HUES64 (cell line): ENCODE measurements at regions not wholly inside any gene's neighbourhood (a gene's known extent, or its start where the extent isn't known, plus 50 kb on each side); places are given as distances from the start of the nearest gene placed in this dataset.

Experiments used
- H3K27ac ChIP-seq: 2 replicates; pipeline ENCODE4 v1.7.0; 2013; ENCODE audit warnings: low read depth, low read length, inconsistent platforms
- H3K27me3 ChIP-seq: 2 replicates; pipeline ENCODE4 v1.6.1; 2013; ENCODE audit warnings: mild to moderate bottlenecking, low read length; ENCODE audit not compliant: insufficient read depth
- H3K36me3 ChIP-seq: 2 replicates; pipeline ENCODE4 v1.6.1; 2013; ENCODE audit warnings: mild to moderate bottlenecking, low read length; ENCODE audit not compliant: insufficient read depth
- H3K4me1 ChIP-seq: 2 replicates; pipeline ENCODE4 v1.6.1; 2013; ENCODE audit warnings: mild to moderate bottlenecking, low read length, moderate library complexity; ENCODE audit not compliant: insufficient read depth
- H3K4me3 ChIP-seq: 2 replicates; pipeline ENCODE4 v1.5.1; 2013; ENCODE audit warnings: mild to moderate bottlenecking, low read length, moderate library complexity
- H3K9ac ChIP-seq: 2 replicates; pipeline ENCODE4 v1.6.1; 2013; ENCODE audit warnings: mild to moderate bottlenecking, low read depth, low read length
- H3K9me3 ChIP-seq: 2 replicates; pipeline ENCODE4 v1.6.1; 2013; ENCODE audit warnings: low read depth, low read length; ENCODE audit not compliant: insufficient read depth
- WGBS: fragments of 150-250, 120-280 bp; methylation state at CpG from one replicate; pipeline ENCODE4 v1.1.7; 2013; ENCODE audit warnings: missing lambda C conversion rate; 5-methylcytosine and 5-hydroxymethylcytosine counted together

DNA sequence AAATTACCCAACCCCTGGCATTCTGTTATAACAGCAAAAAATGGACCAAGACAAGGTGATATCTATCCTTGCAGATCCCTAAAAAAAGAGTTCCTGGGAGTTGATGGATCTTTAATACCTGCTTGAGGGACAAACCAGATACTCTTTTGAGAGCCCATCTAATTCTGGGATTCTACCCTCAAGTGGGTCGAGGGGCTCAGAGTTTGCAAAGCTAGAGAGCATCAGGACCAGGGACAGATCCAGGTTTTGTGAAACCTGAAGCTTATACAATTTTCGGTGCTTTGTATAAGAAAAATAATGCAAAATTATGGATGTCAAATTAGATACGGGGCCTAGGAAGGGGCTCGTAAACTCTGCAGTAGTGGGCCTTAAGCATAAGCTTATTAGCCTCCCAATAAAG lies 130.5 kb upstream of the CRHR1 start:
- Histone ChIP-seq H3K27me3 (no peaks in the 10 kb centered on the region), H3K4me3 (no peak overlapping the region), H3K9me3 (no peaks in the 10 kb centered on the region), H3K9ac (no peak overlapping the region), H3K27ac (no peak overlapping the region), H3K36me3 (no peaks in the 10 kb centered on the region), H3K4me1 (0 out of 2 replicates have a peak, but pooled peaks cover 4% of the 10 kb centered on the region)
- 77% methylated on average over 4 of the region's 4 CpGs for WGBS

DNA sequence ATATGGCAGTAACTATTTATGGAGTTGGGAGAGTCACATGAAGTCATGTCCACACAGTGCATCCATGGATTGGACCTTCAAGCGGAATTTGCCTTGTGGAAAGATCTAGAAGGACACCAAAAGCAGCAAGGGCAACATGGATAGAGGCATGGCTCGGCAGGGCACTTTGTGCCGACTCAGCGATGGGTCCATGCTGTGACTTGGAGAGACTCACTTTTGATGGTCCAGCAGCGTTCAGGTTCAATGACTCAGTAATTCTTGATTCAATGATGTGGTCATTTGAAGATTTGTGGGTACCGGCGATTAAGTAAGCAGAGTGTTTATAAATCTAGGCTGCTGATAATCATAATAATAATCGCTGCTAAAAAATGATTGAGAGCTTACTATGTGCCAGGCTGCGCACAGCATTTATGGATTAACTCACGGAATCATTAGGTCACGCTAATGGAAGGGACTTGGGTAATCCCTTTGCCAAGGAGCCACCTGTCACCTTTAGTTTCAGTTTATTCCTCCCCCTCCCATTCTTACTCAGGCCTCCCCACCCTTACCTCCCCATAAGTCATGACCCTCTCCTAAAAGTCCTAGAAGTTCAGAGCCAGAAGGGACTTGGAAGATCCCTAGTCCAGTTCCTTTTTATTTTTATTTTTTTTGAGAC lies 127.5 kb upstream of the CRHR1 start:
- Histone ChIP-seq H3K36me3 (no peaks in the 10 kb centered on the region), H3K9me3 (no peaks in the 10 kb centered on the region), H3K9ac (no peak overlapping the region), H3K27me3 (no peaks in the 10 kb centered on the region), H3K27ac (no peak overlapping the region), H3K4me1 (no peaks in the 10 kb centered on the region), H3K4me3 (no peak overlapping the region)
- 92% methylated on average over 11 of the region's 11 CpGs for WGBS

- Histone ChIP-seq H3K36me3 (no peaks in the 10 kb centered on the region), H3K9me3 (no peaks in the 10 kb centered on the region), H3K4me3 (no peak overlapping the region), H3K27me3 (0 out of 2 replicates have a peak, but pooled peaks cover 3% of the 10 kb centered on the region), H3K4me1 (no peaks in the 10 kb centered on the region), H3K27ac (no peak overlapping the region), H3K9ac (no peak overlapping the region)
- 47% methylated on average over 4 of the region's 4 CpGs for WGBS
Measured at GRCh38 chr17:45660474-45660873, 123.6 kb upstream of the CRHR1 start.

DNA sequence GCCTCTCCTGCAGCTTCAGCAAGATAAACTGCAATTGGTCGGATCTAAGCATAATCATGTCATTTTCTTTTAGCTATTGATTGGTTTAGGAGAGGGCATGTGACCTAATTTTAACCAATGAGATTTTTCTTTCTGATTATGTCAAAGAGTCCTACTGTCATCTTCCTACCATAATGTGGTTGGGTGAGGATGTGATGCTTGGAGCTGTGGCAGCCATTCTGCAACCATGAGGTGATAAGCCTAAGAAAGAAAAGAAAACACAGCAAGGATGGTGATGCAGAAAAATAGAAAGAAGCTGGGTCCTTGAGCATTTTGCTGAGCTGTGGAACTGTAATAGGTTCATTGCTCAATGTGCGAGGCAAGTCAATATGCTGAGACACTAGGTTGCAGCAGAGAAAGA lies 121.7 kb upstream of the CRHR1 start:
- H3K9ac ChIP-seq, result no peak overlapping the region
- H3K27ac ChIP-seq, result no peak overlapping the region
- H3K36me3 ChIP-seq, result no peaks in the 10 kb centered on the region
- 0 out of 2 replicates have a peak, but pooled peaks cover 3% of the 10 kb centered on the region for H3K27me3 ChIP-seq
- H3K4me3 ChIP-seq, result no peak overlapping the region
- H3K4me1 ChIP-seq, result no peaks in the 10 kb centered on the region
- no peaks in the 10 kb centered on the region for H3K9me3 ChIP-seq
- 92% methylated on average over 1 of the region's 2 CpGs for WGBS

DNA sequence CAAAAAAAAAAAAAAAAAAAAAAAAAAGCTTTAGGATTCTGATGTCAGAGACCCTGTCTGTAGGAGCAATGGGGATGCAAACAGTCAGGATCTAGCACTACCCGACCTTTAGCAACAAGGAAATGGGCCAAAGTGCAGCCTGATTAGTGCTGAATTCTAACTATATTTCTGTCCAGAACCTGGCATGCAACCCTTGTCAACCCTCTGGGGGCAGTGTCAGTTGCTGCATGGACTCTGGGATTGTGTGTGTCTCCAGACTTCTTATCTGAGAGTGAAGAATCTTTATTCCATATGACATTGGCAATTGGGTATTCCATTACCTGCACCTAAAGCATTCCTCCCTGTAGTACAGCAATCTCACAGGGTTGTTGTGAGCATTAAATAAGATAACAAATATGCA lies 120.3 kb upstream of the CRHR1 start:
- Histone ChIP-seq H3K4me3 (no peak overlapping the region), H3K36me3 (no peaks in the 10 kb centered on the region), H3K9me3 (no peaks in the 10 kb centered on the region), H3K4me1 (no peaks in the 10 kb centered on the region), H3K27me3 (0 out of 2 replicates have a peak, but pooled peaks cover 3% of the 10 kb centered on the region), H3K27ac (no peak overlapping the region), H3K9ac (no peak overlapping the region)
- WGBS, result 89% methylated on average over 1 of the region's 1 CpG

DNA sequence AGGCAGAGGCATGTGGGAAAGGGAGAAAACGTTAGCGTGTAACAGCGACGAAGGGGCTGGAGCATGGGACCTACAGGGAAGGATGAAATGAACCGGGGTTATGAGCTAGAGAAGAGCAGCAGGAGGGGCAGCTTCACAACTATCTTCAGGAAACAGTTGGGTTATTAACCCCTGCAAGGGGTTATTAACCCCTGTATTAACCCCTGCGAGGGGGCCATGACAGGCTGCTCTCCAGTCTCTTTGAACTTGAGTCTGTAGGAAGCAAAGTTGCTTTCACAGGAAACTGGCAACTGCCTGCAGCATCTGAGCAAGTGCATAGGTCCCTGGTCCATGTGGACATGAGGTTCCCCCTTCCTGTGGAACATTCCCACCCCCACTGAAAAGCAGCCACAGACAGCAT lies 119.2 kb upstream of the CRHR1 start:
- Histone ChIP-seq H3K9ac (no peak overlapping the region), H3K9me3 (no peaks in the 10 kb centered on the region), H3K36me3 (no peaks in the 10 kb centered on the region), H3K27me3 (0 out of 2 replicates have a peak, but pooled peaks cover 3% of the 10 kb centered on the region), H3K4me3 (no peak overlapping the region), H3K4me1 (no peaks in the 10 kb centered on the region), H3K27ac (no peak overlapping the region)
- 79% methylated on average over 6 of the region's 6 CpGs for WGBS

GRCh38 chr17:45666046-45666600 lies 118.0 kb upstream of the CRHR1 start:
- no peak overlapping the region for H3K9ac ChIP-seq
- 0 out of 2 replicates have a peak, but pooled peaks cover 3% of the 10 kb centered on the region for H3K27me3 ChIP-seq
- no peak overlapping the region for H3K27ac ChIP-seq
- no peaks in the 10 kb centered on the region for H3K4me1 ChIP-seq
- H3K9me3 ChIP-seq, result no peaks in the 10 kb centered on the region
- 73% methylated on average over 3 of the region's 3 CpGs for WGBS
- H3K4me3 ChIP-seq, result no peak overlapping the region
- no peaks in the 10 kb centered on the region for H3K36me3 ChIP-seq

- no peaks in the 10 kb centered on the region for H3K9me3 ChIP-seq
- no peak overlapping the region for H3K9ac ChIP-seq
- no peak overlapping the region for H3K4me3 ChIP-seq
- no peak overlapping the region for H3K27ac ChIP-seq
- H3K36me3 ChIP-seq, result no peaks in the 10 kb centered on the region
- H3K27me3 ChIP-seq, result 0 out of 2 replicates have a peak, but pooled peaks cover 3% of the 10 kb centered on the region
- WGBS, result 85% methylated on average over 5 of the region's 5 CpGs
- no peaks in the 10 kb centered on the region for H3K4me1 ChIP-seq
Measured at GRCh38 chr17:45666641-45667040, 117.5 kb upstream of the CRHR1 start.

- Histone ChIP-seq H3K36me3 (no peaks in the 10 kb centered on the region), H3K9ac (no peak overlapping the region), H3K27ac (no peak overlapping the region), H3K4me1 (no peaks in the 10 kb centered on the region), H3K9me3 (no peaks in the 10 kb centered on the region), H3K4me3 (no peak overlapping the region), H3K27me3 (0 out of 2 replicates have a peak, but pooled peaks cover 3% of the 10 kb centered on the region)
- 78% methylated on average over 6 of the region's 6 CpGs for WGBS
Measured at GRCh38 chr17:45667591-45668171, 116.4 kb upstream of the CRHR1 start.

DNA sequence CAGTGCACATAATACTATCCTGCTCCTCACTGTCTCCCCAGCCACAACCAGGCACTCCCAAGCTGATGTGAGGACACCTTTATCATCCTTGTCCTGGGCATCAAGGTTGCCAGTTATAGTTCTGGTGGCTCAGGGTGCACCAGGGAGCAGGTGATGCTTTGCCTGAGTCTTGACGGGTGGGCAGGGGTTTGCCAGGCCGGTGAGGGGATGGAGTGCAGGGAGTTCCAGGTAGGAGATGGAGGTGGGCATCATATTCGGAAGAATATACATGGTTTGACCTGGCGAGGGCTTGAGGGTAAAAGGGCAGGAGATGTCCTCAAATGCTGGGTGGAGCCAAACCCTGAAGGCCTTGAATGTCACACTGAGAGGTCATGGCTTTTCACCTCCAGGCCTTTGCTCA lies 115.8 kb upstream of the CRHR1 start:
- Histone ChIP-seq H3K4me1 (no peaks in the 10 kb centered on the region), H3K9ac (no peak overlapping the region), H3K27me3 (0 out of 2 replicates have a peak, but pooled peaks cover 3% of the 10 kb centered on the region), H3K27ac (no peak overlapping the region), H3K4me3 (no peak overlapping the region), H3K9me3 (no peaks in the 10 kb centered on the region), H3K36me3 (no peaks in the 10 kb centered on the region)
- WGBS, result 87% methylated on average over 4 of the region's 4 CpGs

DNA sequence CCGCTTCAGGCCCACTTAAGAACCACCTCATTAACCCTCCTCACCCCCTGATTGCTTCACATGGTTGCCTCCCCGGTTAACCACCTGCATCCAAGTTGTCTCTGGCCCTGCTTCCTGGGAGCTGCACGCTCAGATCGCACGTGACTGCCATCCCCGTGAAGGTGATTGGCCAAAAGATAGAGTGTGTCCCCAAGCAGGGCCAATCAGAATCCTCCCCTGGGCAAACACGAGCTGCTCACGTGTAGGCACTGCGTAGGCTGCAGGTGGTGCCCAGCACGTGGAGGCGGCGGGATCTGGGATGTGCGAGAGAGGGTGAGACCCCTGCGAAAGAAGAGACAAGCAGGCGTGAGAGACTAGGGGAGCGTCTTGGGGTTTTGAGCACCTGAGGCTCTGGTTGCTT lies 111.8 kb upstream of the CRHR1 start:
- H3K27me3 ChIP-seq, result no peaks in the 10 kb centered on the region
- no peaks in the 10 kb centered on the region for H3K36me3 ChIP-seq
- H3K27ac ChIP-seq, result no peak overlapping the region
- no peak overlapping the region for H3K4me3 ChIP-seq
- 81% methylated on average over 15 of the region's 16 CpGs for whole genome bisulfite sequencing
- no peak overlapping the region for H3K9ac ChIP-seq
- no peaks in the 10 kb centered on the region for H3K4me1 ChIP-seq
- no peaks in the 10 kb centered on the region for H3K9me3 ChIP-seq
